ENCODE measurements at regions not wholly inside any gene's neighbourhood (a gene's known extent, or its start where the extent isn't known, plus 50 kb on each side); places are given as distances from the start of the nearest gene placed in this dataset.

DNA sequence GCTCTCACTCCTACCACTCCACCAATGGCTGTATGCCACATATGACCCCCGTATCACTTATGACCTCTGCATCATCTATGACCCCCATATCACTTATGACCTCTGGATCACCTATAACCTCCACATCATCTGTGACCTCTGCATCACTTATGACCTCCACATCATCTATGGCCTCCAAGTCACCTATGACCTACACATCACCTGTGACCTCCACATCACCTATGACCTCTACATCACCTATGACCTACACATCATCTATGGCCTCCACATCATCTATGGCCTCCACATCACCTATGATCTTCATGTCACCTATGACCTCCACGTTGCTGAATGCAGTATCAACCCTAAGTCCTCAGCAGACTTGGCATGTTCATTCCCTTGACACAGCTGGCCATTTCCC is 271.2 kb downstream of the MATN1 start:
- H3K9me3 ChIP-seq (ENCODE audit: insufficient read depth, low read depth, low read length), result no peaks in the 10 kb centered on the region
- H3K27me3 ChIP-seq (ENCODE audit: insufficient read depth, low read length, poor library complexity, severe bottlenecking), result no peaks in the 10 kb centered on the region
- H3K4me2 ChIP-seq (ENCODE audit: low read depth, low read length, poor library complexity, severe bottlenecking), result no peak overlapping the region
- H4K20me1 ChIP-seq (ENCODE audit: insufficient read depth, low read length, poor library complexity, severe bottlenecking), result no peaks in the 10 kb centered on the region
- TF ChIP-seq, protein P1, sequence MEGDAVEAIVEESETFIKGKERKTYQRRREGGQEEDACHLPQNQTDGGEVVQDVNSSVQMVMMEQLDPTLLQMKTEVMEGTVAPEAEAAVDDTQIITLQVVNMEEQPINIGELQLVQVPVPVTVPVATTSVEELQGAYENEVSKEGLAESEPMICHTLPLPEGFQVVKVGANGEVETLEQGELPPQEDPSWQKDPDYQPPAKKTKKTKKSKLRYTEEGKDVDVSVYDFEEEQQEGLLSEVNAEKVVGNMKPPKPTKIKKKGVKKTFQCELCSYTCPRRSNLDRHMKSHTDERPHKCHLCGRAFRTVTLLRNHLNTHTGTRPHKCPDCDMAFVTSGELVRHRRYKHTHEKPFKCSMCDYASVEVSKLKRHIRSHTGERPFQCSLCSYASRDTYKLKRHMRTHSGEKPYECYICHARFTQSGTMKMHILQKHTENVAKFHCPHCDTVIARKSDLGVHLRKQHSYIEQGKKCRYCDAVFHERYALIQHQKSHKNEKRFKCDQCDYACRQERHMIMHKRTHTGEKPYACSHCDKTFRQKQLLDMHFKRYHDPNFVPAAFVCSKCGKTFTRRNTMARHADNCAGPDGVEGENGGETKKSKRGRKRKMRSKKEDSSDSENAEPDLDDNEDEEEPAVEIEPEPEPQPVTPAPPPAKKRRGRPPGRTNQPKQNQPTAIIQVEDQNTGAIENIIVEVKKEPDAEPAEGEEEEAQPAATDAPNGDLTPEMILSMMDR (conservative IDR thresholded peaks at IDR 0.05; ENCODE audit: low read length), result no peak
- TF ChIP-seq EZH2phosphoT487 (IDR thresholded peaks at IDR 0.05; ENCODE audit: borderline replicate concordance), result no peak
- no peaks in the 10 kb centered on the region for H3K79me2 ChIP-seq (ENCODE audit: insufficient read depth, low read length)
- no peaks in the 10 kb centered on the region for H3K36me3 ChIP-seq (ENCODE audit: insufficient read depth, low read length)
- no peaks in the 10 kb centered on the region for H3K4me1 ChIP-seq (ENCODE audit: insufficient read depth, low read length, poor library complexity, severe bottlenecking)
- H3F3A ChIP-seq (ENCODE audit: low read depth), result no peaks in the 10 kb centered on the region
- H3K9ac ChIP-seq (ENCODE audit: low read depth, low read length, poor library complexity, severe bottlenecking), result no peak overlapping the region
- no peak overlapping the region for H3K4me3 ChIP-seq (ENCODE audit: low read length, poor library complexity, severe bottlenecking)
- H3K9me2 ChIP-seq (replicated peaks; ENCODE audit: low read depth, low read length), result no peaks in the 10 kb centered on the region
- no peak overlapping the region for H2AFZ ChIP-seq (ENCODE audit: low read length)

DNA sequence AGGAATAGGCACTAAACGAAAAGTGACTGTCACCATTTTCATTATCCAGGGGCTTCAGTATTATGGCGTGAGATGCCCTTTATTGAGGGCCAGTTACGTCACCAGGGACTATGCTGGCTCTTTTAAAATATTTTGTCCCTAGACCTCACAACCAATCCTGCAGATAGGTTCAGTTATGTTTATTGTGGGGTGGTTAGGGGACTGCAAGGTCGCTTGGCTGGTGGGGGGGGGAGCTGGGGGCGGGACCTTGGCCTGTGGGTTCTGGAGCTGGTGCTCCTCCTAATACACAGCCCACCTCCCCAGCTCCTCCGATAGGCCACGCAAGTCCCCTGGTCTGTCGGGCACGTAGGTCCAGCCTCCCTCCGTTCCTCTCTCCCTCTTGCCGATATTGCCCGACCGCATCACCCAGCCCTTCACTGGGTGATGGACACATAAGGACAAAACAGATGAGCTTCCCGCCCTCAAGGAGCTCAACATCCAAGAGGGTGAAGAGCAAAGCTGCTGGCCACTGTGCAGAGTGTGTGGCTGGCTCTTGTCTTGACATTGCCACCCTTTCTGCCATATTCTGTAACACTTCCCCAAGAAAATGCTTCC is 271.8 kb downstream of the MATN1 start:
- no peaks in the 10 kb centered on the region for H3K9me2 ChIP-seq (replicated peaks; ENCODE audit: low read depth, low read length)

DNA sequence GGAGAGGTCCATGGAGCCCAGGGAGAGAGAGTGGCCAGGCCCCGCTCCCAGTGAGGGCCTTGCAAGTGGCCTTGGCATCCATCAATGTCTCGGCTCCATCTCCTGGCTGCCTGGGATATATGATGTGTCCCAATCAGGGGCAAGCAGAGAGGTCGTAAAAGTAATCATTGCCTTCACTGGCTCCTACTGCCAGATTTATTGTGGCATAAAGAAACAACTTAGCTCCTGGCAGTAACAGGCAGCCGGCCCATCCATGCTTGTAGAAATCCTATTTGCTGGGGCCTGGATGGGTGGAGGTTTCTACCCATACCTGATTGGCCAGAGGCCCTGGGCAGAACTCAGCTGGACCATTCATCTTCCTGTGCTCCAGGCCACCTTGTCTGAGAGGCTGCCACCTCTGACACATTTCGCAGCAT is 272.6 kb downstream of the MATN1 start:
- H3K79me2 ChIP-seq (ENCODE audit: insufficient read depth, low read length), result no peaks in the 10 kb centered on the region
- no peaks in the 10 kb centered on the region for H4K20me1 ChIP-seq (ENCODE audit: insufficient read depth, low read length, poor library complexity, severe bottlenecking)
- H3K9me3 ChIP-seq (ENCODE audit: insufficient read depth, low read depth, low read length), result no peaks in the 10 kb centered on the region
- TF ChIP-seq, protein P1 (conservative IDR thresholded peaks at IDR 0.05; ENCODE audit: low read length), result no peak
- TF ChIP-seq EZH2phosphoT487 (IDR thresholded peaks at IDR 0.05; ENCODE audit: borderline replicate concordance), result no peak
- no peak overlapping the region for H3K4me2 ChIP-seq (ENCODE audit: low read depth, low read length, poor library complexity, severe bottlenecking)
- H3F3A ChIP-seq (ENCODE audit: low read depth), result no peaks in the 10 kb centered on the region
- H2AFZ ChIP-seq (ENCODE audit: low read length), result no peak overlapping the region
- no peaks in the 10 kb centered on the region for H3K9me2 ChIP-seq (replicated peaks; ENCODE audit: low read depth, low read length)
- H3K9ac ChIP-seq (ENCODE audit: low read depth, low read length, poor library complexity, severe bottlenecking), result no peak overlapping the region
- no peaks in the 10 kb centered on the region for H3K36me3 ChIP-seq (ENCODE audit: insufficient read depth, low read length)
- no peaks in the 10 kb centered on the region for H3K27me3 ChIP-seq (ENCODE audit: insufficient read depth, low read length, poor library complexity, severe bottlenecking)
- no peak overlapping the region for H3K4me3 ChIP-seq (ENCODE audit: low read length, poor library complexity, severe bottlenecking)
- H3K4me1 ChIP-seq (ENCODE audit: insufficient read depth, low read length, poor library complexity, severe bottlenecking), result no peaks in the 10 kb centered on the region

More for the DNA sequence above, 271.8 kb downstream of the MATN1 start:
- Histone ChIP-seq H3K4me2 (ENCODE audit: low read depth, low read length, poor library complexity, severe bottlenecking) (no peak overlapping the region), H3K4me3 (ENCODE audit: low read length, poor library complexity, severe bottlenecking) (no peak overlapping the region), H3K79me2 (ENCODE audit: insufficient read depth, low read length) (no peaks in the 10 kb centered on the region), H3K36me3 (ENCODE audit: insufficient read depth, low read length) (no peaks in the 10 kb centered on the region), H4K20me1 (ENCODE audit: insufficient read depth, low read length, poor library complexity, severe bottlenecking) (no peaks in the 10 kb centered on the region), H3F3A (ENCODE audit: low read depth) (no peaks in the 10 kb centered on the region), H2AFZ (ENCODE audit: low read length) (no peak overlapping the region), H3K9ac (ENCODE audit: low read depth, low read length, poor library complexity, severe bottlenecking) (no peak overlapping the region), H3K27me3 (ENCODE audit: insufficient read depth, low read length, poor library complexity, severe bottlenecking) (no peaks in the 10 kb centered on the region), H3K4me1 (ENCODE audit: insufficient read depth, low read length, poor library complexity, severe bottlenecking) (no peaks in the 10 kb centered on the region), H3K9me3 (ENCODE audit: insufficient read depth, low read depth, low read length) (no peaks in the 10 kb centered on the region)
- TF ChIP-seq, protein P1 (conservative IDR thresholded peaks at IDR 0.05; ENCODE audit: low read length), result no peak
- no peak for TF ChIP-seq EZH2phosphoT487 (IDR thresholded peaks at IDR 0.05; ENCODE audit: borderline replicate concordance)
